ENCODE measurements at regions not wholly inside any gene's neighbourhood (a gene's known extent, or its start where the extent isn't known, plus 50 kb on each side); places are given as distances from the start of the nearest gene placed in this dataset.

DNA sequence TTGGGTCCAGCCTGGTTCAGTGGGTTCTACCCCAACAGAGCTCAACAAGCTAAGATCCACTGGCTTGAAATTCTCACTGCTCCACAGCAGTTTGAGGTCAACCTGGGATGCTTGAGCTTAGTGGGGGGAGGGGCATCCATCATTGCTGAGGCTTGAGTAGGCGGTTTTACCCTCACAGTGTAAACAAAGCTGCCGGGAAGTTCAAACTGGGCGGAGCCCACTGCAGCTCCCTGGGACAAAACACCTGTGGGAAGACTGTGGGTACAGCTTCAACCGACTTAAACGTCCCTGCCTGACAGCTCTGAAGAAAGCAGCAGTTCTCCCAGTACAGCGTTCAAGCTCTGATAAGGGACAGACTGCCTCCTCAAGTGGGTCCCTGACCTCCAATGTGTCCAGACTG is 1161.9 kb downstream of the UQCRFS1 start:
- TF ChIP-seq POLR2A (IDR thresholded peaks at IDR 0.05): no peak
- TF ChIP-seq, protein P1, sequence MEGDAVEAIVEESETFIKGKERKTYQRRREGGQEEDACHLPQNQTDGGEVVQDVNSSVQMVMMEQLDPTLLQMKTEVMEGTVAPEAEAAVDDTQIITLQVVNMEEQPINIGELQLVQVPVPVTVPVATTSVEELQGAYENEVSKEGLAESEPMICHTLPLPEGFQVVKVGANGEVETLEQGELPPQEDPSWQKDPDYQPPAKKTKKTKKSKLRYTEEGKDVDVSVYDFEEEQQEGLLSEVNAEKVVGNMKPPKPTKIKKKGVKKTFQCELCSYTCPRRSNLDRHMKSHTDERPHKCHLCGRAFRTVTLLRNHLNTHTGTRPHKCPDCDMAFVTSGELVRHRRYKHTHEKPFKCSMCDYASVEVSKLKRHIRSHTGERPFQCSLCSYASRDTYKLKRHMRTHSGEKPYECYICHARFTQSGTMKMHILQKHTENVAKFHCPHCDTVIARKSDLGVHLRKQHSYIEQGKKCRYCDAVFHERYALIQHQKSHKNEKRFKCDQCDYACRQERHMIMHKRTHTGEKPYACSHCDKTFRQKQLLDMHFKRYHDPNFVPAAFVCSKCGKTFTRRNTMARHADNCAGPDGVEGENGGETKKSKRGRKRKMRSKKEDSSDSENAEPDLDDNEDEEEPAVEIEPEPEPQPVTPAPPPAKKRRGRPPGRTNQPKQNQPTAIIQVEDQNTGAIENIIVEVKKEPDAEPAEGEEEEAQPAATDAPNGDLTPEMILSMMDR (IDR thresholded peaks at IDR 0.05 in 4 of 5, conservative IDR thresholded peaks at IDR 0.05 in 1 of 5): no peak
- in situ Hi-C loops (cut with MboI; ENCODE audit: low sequenced_read_pairs in 4 of 4) (no loop called here), intact Hi-C loops (cut with DNase I; ENCODE audit: low total_unique reads) (no loop called here)
- DNase-seq (no peak), ATAC-seq (no peak)
- no peaks in the 10 kb centered on the region for H3K9me3 ChIP-seq
- H3K36me3 ChIP-seq: no peaks in the 10 kb centered on the region
- no peak overlapping the region for H3K27ac ChIP-seq
- H3K27me3 ChIP-seq: no peaks in the 10 kb centered on the region
- H3K4me1 ChIP-seq: no peaks in the 10 kb centered on the region
- H3K4me3 ChIP-seq: no peak overlapping the region

GRCh38 chr19:28049875-28050274 is 1163.1 kb downstream of the UQCRFS1 start:
- H3K27me3 ChIP-seq: no peaks in the 10 kb centered on the region
- H3K4me3 ChIP-seq: no peak overlapping the region
- ATAC-seq (no peak), DNase-seq (no peak)
- no peaks in the 10 kb centered on the region for H3K9me3 ChIP-seq
- no peak overlapping the region for H3K27ac ChIP-seq
- in situ Hi-C loops (cut with MboI; ENCODE audit: low sequenced_read_pairs in 4 of 4) (no loop called here), intact Hi-C loops (cut with DNase I; ENCODE audit: low total_unique reads) (no loop called here)
- H3K36me3 ChIP-seq: no peaks in the 10 kb centered on the region
- TF ChIP-seq, protein P1 (IDR thresholded peaks at IDR 0.05 in 4 of 5, conservative IDR thresholded peaks at IDR 0.05 in 1 of 5): no peak
- TF ChIP-seq POLR2A (IDR thresholded peaks at IDR 0.05): no peak
- no peaks in the 10 kb centered on the region for H3K4me1 ChIP-seq

DNA sequence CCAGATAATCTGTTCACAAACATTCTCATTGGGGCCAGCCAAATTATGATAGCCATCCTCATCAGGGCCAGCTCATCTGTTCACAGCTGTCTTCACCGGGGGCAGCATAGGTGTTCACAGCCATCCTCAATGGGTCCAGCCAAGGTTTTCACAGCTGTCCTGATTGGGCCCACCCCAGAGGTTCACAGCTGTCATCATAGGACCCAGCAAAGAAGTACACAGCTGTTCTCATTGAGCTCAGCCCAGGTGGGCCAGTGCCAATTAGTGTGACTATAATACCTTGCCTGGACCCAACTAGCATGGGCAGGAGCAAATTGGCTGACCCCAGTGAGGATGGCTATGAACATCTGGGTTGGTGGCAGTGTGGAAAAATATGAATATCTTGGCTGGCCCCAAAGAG is 1166.0 kb downstream of the UQCRFS1 start:
- TF ChIP-seq, protein P1 (IDR thresholded peaks at IDR 0.05 in 4 of 5, conservative IDR thresholded peaks at IDR 0.05 in 1 of 5): no peak
- no peak for TF ChIP-seq POLR2A (IDR thresholded peaks at IDR 0.05)
- Histone ChIP-seq H3K4me1 (no peaks in the 10 kb centered on the region), H3K36me3 (no peaks in the 10 kb centered on the region), H3K27ac (no peak overlapping the region), H3K4me3 (no peak overlapping the region), H3K9me3 (no peaks in the 10 kb centered on the region), H3K27me3 (no peaks in the 10 kb centered on the region)
- intact Hi-C loops (cut with DNase I; ENCODE audit: low total_unique reads) (no loop called here), in situ Hi-C loops (cut with MboI; ENCODE audit: low sequenced_read_pairs in 4 of 4) (no loop called here)
- ATAC-seq: no peak
- no peak for DNase-seq

- H3K36me3 ChIP-seq: no peaks in the 10 kb centered on the region
- H3K4me3 ChIP-seq: no peak overlapping the region
- no peaks in the 10 kb centered on the region for H3K9me3 ChIP-seq
- H3K4me1 ChIP-seq: no peaks in the 10 kb centered on the region
- ATAC-seq (no peak), DNase-seq (no peak)
- H3K27ac ChIP-seq: no peak overlapping the region
- intact Hi-C loops (cut with DNase I; ENCODE audit: low total_unique reads) (no loop called here), in situ Hi-C loops (cut with MboI; ENCODE audit: low sequenced_read_pairs in 4 of 4) (no loop called here)
- H3K27me3 ChIP-seq: no peaks in the 10 kb centered on the region
- TF ChIP-seq, protein P1 (IDR thresholded peaks at IDR 0.05 in 4 of 5, conservative IDR thresholded peaks at IDR 0.05 in 1 of 5): no peak
- no peak for TF ChIP-seq POLR2A (IDR thresholded peaks at IDR 0.05)
Measured at GRCh38 chr19:28045621-28046020, 1167.3 kb downstream of the UQCRFS1 start.

GRCh38 chr19:28044477-28044876 is 1168.5 kb downstream of the UQCRFS1 start:
- Histone ChIP-seq H3K27me3 (no peaks in the 10 kb centered on the region), H3K36me3 (no peaks in the 10 kb centered on the region), H3K4me3 (no peak overlapping the region), H3K4me1 (no peaks in the 10 kb centered on the region), H3K27ac (no peak overlapping the region), H3K9me3 (no peaks in the 10 kb centered on the region)
- intact Hi-C loops (cut with DNase I; ENCODE audit: low total_unique reads) (no loop called here), in situ Hi-C loops (cut with MboI; ENCODE audit: low sequenced_read_pairs in 4 of 4) (no loop called here)
- TF ChIP-seq, protein P1 (IDR thresholded peaks at IDR 0.05 in 4 of 5, conservative IDR thresholded peaks at IDR 0.05 in 1 of 5): no peak
- TF ChIP-seq POLR2A (IDR thresholded peaks at IDR 0.05): no peak
- DNase-seq (no peak), ATAC-seq (no peak)

All from gastrocnemius medialis (tissue), 4 donors.